IPS-18c (cell line): ENCODE measurements at regions not wholly inside any gene's neighbourhood (a gene's known extent, or its start where the extent isn't known, plus 50 kb on each side); places are given as distances from the start of the nearest gene placed in this dataset.

Source experiments
- H3K4me3 ChIP-seq: 2 replicates; pipeline ENCODE4 v1.7.0; 2013; ENCODE audit warnings: low read depth, mild to moderate bottlenecking, low read length, moderate library complexity; ENCODE audit not compliant: insufficient read depth
- H3K9me3 ChIP-seq: one replicate; pipeline ENCODE4 v1.6.1; 2013; ENCODE audit warnings: mild to moderate bottlenecking, low read length, moderate library complexity; ENCODE audit not compliant: control insufficient read depth, insufficient read depth

GRCh38 chr2:60311524-60311923 is 241.9 kb downstream of the BCL11A start:
- Histone ChIP-seq H3K4me3 (no peak overlapping the region), H3K9me3 (no peaks in the 10 kb centered on the region)

DNA sequence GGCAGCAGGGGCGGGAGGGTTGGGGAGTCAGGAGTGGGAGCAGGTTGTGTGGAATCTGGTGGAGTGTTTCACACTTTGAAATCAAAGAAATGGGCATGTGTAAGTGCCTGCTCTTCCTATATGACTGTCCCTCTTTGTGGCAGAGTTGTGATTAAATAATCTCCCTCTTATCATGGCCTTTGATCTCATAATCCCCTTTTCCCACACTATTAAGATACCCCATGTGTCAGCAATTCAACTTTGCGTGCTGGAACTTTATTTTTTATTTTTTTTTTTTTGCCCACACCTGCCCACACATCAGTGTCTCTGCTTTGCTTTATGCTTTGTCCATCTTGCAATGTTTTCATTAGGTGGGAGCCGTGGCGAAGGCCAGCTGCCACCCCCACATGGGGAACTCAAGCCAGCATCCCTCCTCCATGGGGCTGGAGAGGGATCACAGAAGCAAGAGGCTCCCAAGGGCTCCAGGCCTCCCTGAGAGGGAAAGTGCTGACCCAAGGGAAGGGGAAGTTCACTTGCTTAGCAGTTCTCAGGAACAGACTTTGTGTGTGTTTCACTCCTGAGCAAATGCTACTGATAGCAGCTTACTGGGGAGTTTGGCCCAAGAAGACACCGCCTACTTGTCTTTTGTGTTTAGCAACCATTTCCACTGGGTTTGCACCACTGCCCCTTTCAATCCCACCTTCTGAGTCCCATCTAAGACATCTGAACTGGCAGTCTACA is 243.4 kb downstream of the BCL11A start:
- Histone ChIP-seq H3K4me3 (no peak overlapping the region), H3K9me3 (no peaks in the 10 kb centered on the region)

DNA sequence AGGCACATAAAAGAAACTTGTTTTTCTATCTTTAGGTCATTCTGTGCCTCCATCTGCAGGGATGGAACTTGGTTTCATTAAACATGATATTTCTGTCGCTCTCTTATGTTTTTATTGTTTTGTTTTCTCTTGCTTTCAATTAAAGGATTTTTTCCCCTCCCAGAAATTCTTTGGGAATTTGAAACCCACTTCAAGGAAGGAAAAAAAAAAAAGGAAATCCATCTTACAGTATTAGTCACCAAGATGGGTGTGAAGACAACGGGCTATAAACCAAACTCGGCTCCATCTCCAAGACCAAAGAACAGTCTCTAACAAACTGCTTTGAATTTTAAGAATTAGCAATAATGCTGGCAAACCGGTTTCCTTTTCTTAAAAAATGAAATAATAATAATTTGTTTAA is 244.1 kb downstream of the BCL11A start:
- Histone ChIP-seq H3K9me3 (no peaks in the 10 kb centered on the region), H3K4me3 (no peak overlapping the region)

DNA sequence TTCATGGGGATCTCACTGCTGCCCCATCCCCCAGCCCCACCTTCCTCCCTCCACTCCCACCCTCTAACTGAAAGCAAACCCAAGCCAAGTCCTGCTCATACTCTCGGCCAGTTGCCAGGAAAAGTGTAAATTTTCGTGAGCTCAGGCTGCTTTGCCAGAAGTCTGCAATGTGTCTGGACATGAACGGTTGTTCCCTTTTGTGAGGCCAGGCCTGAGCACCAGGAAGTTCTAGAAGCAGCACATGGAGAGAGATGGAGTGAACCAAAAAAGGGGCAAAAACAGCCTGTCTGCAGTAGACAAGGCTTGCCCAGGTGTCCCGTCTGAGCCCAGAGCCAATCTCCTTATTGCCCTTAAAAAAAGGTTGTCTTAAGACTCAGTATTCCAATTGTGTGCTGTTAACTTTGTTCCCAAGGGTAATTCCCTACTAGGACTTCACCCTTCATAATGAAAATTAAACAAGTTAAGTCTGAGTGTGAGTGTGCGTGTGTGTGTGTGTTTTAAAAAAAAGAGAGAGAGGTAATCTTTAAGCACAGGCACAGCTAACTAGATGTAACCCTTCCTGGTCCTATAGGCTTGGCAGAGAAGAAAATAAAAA is 247.1 kb downstream of the BCL11A start:
- Histone ChIP-seq H3K9me3 (no peaks in the 10 kb centered on the region), H3K4me3 (no peak overlapping the region)

- Histone ChIP-seq H3K4me3 (no peak overlapping the region), H3K9me3 (no peaks in the 10 kb centered on the region)
These were observed 249.8 kb downstream of the BCL11A start for GRCh38 chr2:60303680-60304079.

- no peaks in the 10 kb centered on the region for H3K9me3 ChIP-seq
- H3K4me3 ChIP-seq = no peak overlapping the region
These were observed 250.9 kb downstream of the BCL11A start for GRCh38 chr2:60302377-60303126.

DNA sequence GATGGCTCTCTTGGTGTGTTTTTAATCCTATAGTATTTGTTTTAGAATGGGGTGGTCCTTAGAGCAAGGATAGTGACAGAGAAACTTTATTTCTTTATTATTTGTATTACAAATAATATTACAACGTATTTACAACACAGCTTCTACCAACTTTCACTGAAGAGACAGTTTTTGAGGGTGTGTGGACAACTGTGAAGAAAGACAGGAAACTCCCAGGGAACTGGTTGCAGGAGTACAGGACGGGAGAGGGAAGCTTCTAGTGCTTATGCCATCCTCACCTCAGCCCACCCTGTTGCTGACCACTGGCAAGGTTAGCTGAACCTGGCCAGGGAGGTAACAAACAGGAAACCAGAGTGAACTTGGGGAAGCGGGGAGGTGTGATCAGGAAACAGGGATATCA is 251.7 kb downstream of the BCL11A start:
- no peak overlapping the region for H3K4me3 ChIP-seq

GRCh38 chr2:60299179-60299578 is 254.3 kb downstream of the BCL11A start:
- no peaks in the 10 kb centered on the region for H3K9me3 ChIP-seq

More for the DNA sequence above, 251.7 kb downstream of the BCL11A start:
- H3K9me3 ChIP-seq = no peaks in the 10 kb centered on the region

GRCh38 chr2:60298006-60298696 is 255.3 kb downstream of the BCL11A start:
- Histone ChIP-seq H3K9me3 (no peaks in the 10 kb centered on the region), H3K4me3 (no peak overlapping the region)

More at GRCh38 chr2:60299179-60299578, 254.3 kb downstream of the BCL11A start:
- H3K4me3 ChIP-seq = no peak overlapping the region

DNA sequence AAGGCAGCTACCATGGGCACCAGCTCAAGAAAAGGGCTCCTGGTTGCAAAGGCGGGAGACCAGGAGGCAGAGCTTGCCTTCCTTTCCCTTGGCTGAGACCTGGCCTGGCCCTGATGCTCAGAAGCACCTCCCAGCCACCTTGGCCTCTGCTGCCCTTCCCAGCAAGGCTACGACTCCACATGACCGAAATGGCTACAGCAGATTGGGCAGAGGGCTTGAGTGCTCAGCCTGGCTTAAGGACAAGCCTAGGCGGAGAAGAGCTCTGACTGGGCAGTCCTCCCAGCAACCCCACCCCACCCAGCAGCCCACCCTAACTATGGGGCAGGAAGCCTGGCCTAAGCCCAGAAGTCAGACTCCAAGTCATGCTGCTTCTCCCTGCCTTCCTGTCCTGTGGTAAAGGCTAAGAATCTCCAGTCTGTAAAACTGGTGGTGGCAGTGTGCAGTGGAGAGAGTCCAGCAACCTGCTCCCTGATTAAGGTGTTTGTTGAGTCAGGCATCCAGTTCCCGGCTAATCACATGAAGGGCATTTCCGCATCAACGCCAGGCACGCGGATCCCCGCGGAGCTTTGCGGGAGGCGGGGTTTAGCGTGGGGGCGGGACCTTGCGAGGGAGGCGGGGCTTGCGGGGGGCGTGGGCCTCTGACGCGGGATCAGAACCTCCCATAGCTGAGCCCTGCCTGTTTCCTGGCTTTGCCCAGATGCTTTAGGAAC is 256.0 kb downstream of the BCL11A start:
- no peak overlapping the region for H3K4me3 ChIP-seq
- H3K9me3 ChIP-seq = no peaks in the 10 kb centered on the region

DNA sequence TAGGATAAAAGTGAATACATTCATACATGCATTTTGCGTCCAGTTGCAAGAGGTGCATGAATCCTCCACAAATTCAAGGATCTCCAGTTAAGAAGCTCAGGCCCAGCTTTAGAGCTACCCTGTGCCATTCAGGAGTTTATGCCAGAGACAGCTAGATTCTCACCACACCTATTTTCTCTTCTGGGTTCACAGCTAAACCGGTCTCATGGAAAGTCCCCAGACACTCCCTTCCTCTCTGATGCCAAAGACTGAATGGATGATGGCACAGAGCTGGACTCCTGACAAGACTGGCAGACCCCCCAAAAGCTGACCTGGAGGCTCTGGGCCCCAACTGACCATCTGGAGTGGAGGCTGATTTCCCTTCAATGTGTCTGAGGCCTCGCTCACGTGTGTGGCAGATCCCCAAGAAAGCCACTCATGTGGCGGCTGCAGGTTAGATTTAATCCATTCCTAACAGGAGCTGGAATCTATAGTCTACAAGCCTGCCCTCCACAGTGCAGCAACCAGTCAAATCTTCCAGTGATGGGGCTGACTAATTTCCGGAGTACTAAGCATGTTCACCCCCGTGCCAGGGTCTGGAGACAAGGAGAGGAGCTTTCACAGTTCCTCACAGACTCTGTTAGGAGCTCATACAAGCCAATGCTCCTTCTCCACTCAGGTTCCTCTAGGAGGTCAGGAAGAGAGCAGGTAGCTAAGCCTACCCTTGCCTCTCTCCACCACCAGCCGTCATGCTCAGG is 257.1 kb downstream of the BCL11A start:
- H3K9me3 ChIP-seq = no peaks in the 10 kb centered on the region
- H3K4me3 ChIP-seq = no peak overlapping the region

- Histone ChIP-seq H3K9me3 (no peaks in the 10 kb centered on the region), H3K4me3 (no peak overlapping the region)
These were observed 257.9 kb downstream of the BCL11A start for GRCh38 chr2:60295636-60295962.

DNA sequence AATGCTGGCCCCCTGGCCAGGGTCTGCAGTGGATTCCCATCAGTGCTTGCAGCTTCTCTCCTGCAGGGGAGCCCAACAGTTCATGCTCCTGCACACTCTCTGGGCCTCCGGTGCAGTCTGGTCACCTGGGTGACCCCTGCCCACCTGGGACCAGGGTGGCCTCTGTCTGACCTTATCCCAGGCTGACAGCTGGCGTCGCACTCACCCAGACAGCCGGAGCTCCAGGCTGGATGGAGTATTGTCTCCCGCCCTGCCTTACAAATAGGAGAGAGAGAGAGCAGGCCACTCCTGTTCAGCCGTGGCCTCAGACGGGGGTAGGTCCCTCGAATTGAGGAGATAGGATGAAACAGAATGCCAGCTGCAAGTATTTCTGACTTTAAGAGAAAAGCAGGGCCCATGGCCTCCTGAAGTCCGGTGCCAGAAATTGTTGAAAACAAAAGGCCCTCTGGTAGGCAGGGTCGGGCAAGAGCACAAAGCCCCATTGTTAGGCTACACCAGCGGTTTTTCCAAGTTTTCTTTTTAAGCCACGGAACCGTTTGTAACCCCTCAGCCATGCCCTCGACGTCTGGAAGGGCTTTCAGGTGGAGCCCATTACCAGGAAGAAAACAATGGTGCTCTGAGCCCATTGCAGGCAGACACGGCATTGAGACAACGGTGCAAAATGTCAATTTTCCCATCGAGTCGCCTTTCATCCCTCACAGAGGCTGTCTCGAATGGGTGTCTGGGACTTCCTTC is 258.4 kb downstream of the BCL11A start:
- no peak overlapping the region for H3K4me3 ChIP-seq

GRCh38 chr2:60292242-60292641 is 261.2 kb downstream of the BCL11A start:
- no peak overlapping the region for H3K4me3 ChIP-seq
- H3K9me3 ChIP-seq = no peaks in the 10 kb centered on the region

More for the DNA sequence above, 258.4 kb downstream of the BCL11A start:
- H3K9me3 ChIP-seq = no peaks in the 10 kb centered on the region

DNA sequence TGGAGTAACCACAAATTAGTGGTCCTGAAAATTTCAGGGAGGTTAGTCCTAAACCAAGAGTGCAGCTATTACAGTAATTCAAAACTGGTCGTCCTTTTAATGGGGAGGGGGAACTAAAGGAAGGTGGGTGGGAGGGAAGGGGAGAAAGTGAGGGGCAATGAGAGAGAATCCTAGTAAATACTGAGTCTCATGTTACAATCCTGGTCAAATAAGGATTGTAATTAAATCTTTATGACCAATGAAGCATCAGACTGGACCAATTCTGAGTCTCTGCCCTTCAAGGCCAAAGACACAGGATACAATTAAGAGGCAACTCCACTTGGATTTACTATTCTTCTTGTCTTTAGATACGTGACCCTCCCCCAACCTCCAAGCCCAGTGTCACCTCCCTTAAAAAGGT is 262.9 kb downstream of the BCL11A start:
- H3K9me3 ChIP-seq = no peaks in the 10 kb centered on the region
- no peak overlapping the region for H3K4me3 ChIP-seq
